Fibroblast of peridontal ligament (primary cell): ENCODE measurements at regions not wholly inside any gene's neighbourhood (a gene's known extent, or its start where the extent isn't known, plus 50 kb on each side); places are given as distances from the start of the nearest gene placed in this dataset.
A peak's percentile ranks its signal among the peaks of the same experiment; 100 is the strongest.
"Not testable (repeated sequence)": the region's sequence is repeated elsewhere in the genome, so short reads cannot be mapped to it uniquely, and the experiment has no call there.

Experiments used
- DNase-seq: peaks from one replicate; pipeline ENCODE4 v3.0.0-alpha.2; 2010; ENCODE audit errors: extremely low read depth

- DNase-seq, result no peak
Measured at GRCh38 chr10:6817770-6818169, 237.7 kb upstream of the PRKCQ start.

- DNase-seq, result peak; percentile 8
Measured at GRCh38 chr10:6815346-6815745, 235.3 kb upstream of the PRKCQ start.

- no peak for DNase-seq
Measured at GRCh38 chr10:6813856-6814255, 233.8 kb upstream of the PRKCQ start.

- DNase-seq, result no peak
Measured at GRCh38 chr10:6813306-6813705, 233.2 kb upstream of the PRKCQ start.

GRCh38 chr10:6811153-6811552, 231.1 kb upstream of the PRKCQ start:
- no peak for DNase-seq

GRCh38 chr10:6803427-6803783, 223.3 kb upstream of the PRKCQ start:
- DNase-seq, result no peak

- no peak for DNase-seq
Measured at GRCh38 chr10:6802759-6803426, 222.8 kb upstream of the PRKCQ start.

- DNase-seq, result no peak
Measured at GRCh38 chr10:6796231-6796630, 216.2 kb upstream of the PRKCQ start.

- DNase-seq, result no peak
Measured at GRCh38 chr10:6795541-6795940, 215.5 kb upstream of the PRKCQ start.

GRCh38 chr10:6794841-6795240, 214.8 kb upstream of the PRKCQ start:
- DNase-seq, result not testable (repeated sequence)

GRCh38 chr10:6794441-6794840, 214.4 kb upstream of the PRKCQ start:
- no peak for DNase-seq

GRCh38 chr10:6788731-6789130, 208.7 kb upstream of the PRKCQ start:
- DNase-seq, result no peak

GRCh38 chr10:6788231-6788630, 208.2 kb upstream of the PRKCQ start:
- DNase-seq, result no peak

GRCh38 chr10:6787718-6788117, 207.6 kb upstream of the PRKCQ start:
- no peak for DNase-seq

- no peak for DNase-seq
Measured at GRCh38 chr10:6787091-6787490, 207.0 kb upstream of the PRKCQ start.

- DNase-seq, result peak; percentile 42
Measured at GRCh38 chr10:6786579-6787031, 206.5 kb upstream of the PRKCQ start.

- DNase-seq, result not testable (repeated sequence)
Measured at GRCh38 chr10:6784429-6784828, 204.4 kb upstream of the PRKCQ start.

GRCh38 chr10:6783471-6783870, 203.4 kb upstream of the PRKCQ start:
- no peak for DNase-seq

- DNase-seq, result no peak
Measured at GRCh38 chr10:6782378-6782777, 202.3 kb upstream of the PRKCQ start.

- DNase-seq, result no peak
Measured at GRCh38 chr10:6781133-6781770, 201.2 kb upstream of the PRKCQ start.

GRCh38 chr10:6780008-6780677, 200.1 kb upstream of the PRKCQ start:
- DNase-seq, result no peak

GRCh38 chr10:6778992-6779701, 199.1 kb upstream of the PRKCQ start:
- peak; percentile 79 for DNase-seq

- DNase-seq, result no peak
Measured at GRCh38 chr10:6776170-6776569, 196.1 kb upstream of the PRKCQ start.
